SU-DHL-6 (cell line): ENCODE measurements at regions not wholly inside any gene's neighbourhood (a gene's known extent, or its start where the extent isn't known, plus 50 kb on each side); places are given as distances from the start of the nearest gene placed in this dataset.

Experiments
- H2AFZ ChIP-seq: fragments of 200-600 bp; sonication (generic); 2 replicates; pipeline ENCODE4 v1.6.1; 2014; ENCODE audit warnings: low read depth, mild to moderate bottlenecking, moderate library complexity, mixed read lengths, antibody characterized with exemption, low read length; ENCODE audit not compliant: severe bottlenecking
- H3F3A ChIP-seq: fragments of 200-600 bp; shearing (Covaris generic); 2 replicates; pipeline ENCODE4 v1.6.0; 2016; ENCODE audit warnings: antibody characterized with exemption, mild to moderate bottlenecking; ENCODE audit not compliant: insufficient read depth
- H3K27ac ChIP-seq: fragments of 200-600 bp; sonication (generic); 2 replicates; pipeline ENCODE4 v1.5.1; 2016; ENCODE audit warnings: low read depth, mild to moderate bottlenecking, low read length, moderate library complexity, mixed read lengths
- H3K27me3 ChIP-seq: fragments of 200-600 bp; sonication (generic), shearing (Covaris generic); 2 replicates; pipeline ENCODE4 v1.6.0; 2014; ENCODE audit warnings: mild to moderate bottlenecking, low read length
- H3K36me3 ChIP-seq: fragments of 200-600 bp; sonication (generic); 2 replicates; pipeline ENCODE4 v1.6.1; 2014; ENCODE audit warnings: mild to moderate bottlenecking, low read length, mixed read lengths
- H3K4me2 ChIP-seq: fragments of 300-600, 200-600 bp; shearing (Covaris generic), sonication (generic); 2 replicates; pipeline ENCODE4 v1.6.0; 2014; ENCODE audit warnings: low read length, low read depth, mild to moderate bottlenecking; ENCODE audit not compliant: poor library complexity, severe bottlenecking
- H3K4me3 ChIP-seq: fragments of 200-600 bp; sonication (generic); 2 replicates; pipeline ENCODE4 v1.5.1; 2014; ENCODE audit warnings: antibody characterized with exemption, low read length, mild to moderate bottlenecking, mixed read lengths; ENCODE audit not compliant: insufficient read depth, poor library complexity, severe bottlenecking
- H3K79me2 ChIP-seq: fragments of 200-600 bp; sonication (generic); 2 replicates; pipeline ENCODE4 v1.6.1; 2014; ENCODE audit warnings: mild to moderate bottlenecking, low read length, moderate library complexity; ENCODE audit not compliant: insufficient read depth
- H3K9ac ChIP-seq: fragments of 200-600 bp; sonication (generic); 2 replicates; pipeline ENCODE4 v1.7.0; 2014; ENCODE audit warnings: mild to moderate bottlenecking, low read length
- H3K9me2 ChIP-seq: fragments of 200-600 bp; sonication (generic); replicated peaks from 2 replicates; pipeline ENCODE4 v1.6.1; 2014; ENCODE audit warnings: low read length; ENCODE audit not compliant: insufficient read depth
- H3K9me3 ChIP-seq: fragments of 200-600 bp; sonication (generic); 2 replicates; pipeline ENCODE4 v1.6.1; 2014; ENCODE audit warnings: low read length, mixed read lengths; ENCODE audit not compliant: insufficient read depth
- H4K20me1 ChIP-seq: fragments of 200-600 bp; sonication (generic); 2 replicates; pipeline ENCODE4 v1.6.1; 2014; ENCODE audit warnings: low read depth, mild to moderate bottlenecking, antibody characterized with exemption, low read length, moderate library complexity, mixed read lengths
- EZH2phosphoT487 ChIP-seq: fragments of 200-600 bp; sonication (generic), shearing (Covaris generic); conservative IDR thresholded peaks from 2 replicates; pipeline ENCODE4 v1.6.1; 2018; ENCODE audit warnings: mild to moderate bottlenecking, antibody characterized with exemption, low read length, moderate library complexity, mixed read lengths
- TF ChIP-seq, protein P1 (sequence below): fragments of 200-600 bp; sonication (generic); IDR thresholded peaks from one replicate; pipeline ENCODE4 v1.5.1; 2017; ENCODE audit warnings: antibody characterized with exemption, mild to moderate bottlenecking, low read length, moderate library complexity; ENCODE audit not compliant: insufficient read depth, poor library complexity, severe bottlenecking

DNA sequence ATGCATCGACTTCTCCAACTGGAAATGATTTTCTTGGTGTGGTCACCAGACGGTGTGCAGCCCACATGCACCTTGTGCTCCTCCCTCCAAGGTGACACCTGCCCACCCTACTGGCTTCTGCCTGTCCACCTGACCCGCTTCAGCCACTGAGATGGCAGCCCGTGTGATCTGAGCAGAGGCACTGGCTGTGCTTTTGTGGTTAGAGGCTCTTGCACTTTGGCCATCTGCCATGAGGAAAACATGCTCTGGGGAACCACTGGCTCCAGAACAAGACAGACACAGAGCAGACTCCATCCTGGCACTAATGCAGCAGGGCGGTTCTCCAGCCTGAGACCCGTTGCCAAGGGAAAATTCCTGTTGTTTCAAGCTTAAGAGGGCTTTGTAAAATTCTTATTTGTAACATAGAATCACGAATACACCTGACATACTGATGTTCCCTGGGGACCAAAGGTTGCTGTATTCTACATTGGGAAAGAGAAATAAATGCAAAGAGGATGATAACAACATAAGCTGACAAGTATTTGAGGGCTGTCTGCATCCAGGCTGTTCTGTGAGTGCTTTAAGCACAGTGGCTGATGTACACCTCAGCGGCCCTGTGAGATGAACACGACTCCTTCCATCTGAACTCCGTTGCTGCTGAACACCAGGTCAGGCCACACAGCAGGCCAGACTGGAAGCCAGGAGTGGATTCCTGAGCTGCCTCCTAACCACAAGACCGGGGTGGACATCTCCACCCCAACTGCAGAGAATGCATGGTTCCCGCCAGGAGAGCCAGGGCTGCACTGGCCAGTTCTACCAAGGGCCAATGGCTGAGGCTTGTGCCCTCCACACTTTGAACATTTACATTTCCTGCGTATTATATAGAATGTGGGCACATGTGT lies 820.4 kb downstream of the GALR1 start:
- no peaks in the 10 kb centered on the region for H3K36me3 ChIP-seq
- H3K9me2 ChIP-seq = no peaks in the 10 kb centered on the region
- TF ChIP-seq, protein P1, sequence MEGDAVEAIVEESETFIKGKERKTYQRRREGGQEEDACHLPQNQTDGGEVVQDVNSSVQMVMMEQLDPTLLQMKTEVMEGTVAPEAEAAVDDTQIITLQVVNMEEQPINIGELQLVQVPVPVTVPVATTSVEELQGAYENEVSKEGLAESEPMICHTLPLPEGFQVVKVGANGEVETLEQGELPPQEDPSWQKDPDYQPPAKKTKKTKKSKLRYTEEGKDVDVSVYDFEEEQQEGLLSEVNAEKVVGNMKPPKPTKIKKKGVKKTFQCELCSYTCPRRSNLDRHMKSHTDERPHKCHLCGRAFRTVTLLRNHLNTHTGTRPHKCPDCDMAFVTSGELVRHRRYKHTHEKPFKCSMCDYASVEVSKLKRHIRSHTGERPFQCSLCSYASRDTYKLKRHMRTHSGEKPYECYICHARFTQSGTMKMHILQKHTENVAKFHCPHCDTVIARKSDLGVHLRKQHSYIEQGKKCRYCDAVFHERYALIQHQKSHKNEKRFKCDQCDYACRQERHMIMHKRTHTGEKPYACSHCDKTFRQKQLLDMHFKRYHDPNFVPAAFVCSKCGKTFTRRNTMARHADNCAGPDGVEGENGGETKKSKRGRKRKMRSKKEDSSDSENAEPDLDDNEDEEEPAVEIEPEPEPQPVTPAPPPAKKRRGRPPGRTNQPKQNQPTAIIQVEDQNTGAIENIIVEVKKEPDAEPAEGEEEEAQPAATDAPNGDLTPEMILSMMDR = no peak
- TF ChIP-seq EZH2phosphoT487 = no peak
- H3F3A ChIP-seq = no peaks in the 10 kb centered on the region
- H3K4me2 ChIP-seq = no peak overlapping the region
- H2AFZ ChIP-seq = no peak overlapping the region
- no peak overlapping the region for H3K9ac ChIP-seq
- H3K4me3 ChIP-seq = no peak overlapping the region
- H3K9me3 ChIP-seq = no peaks in the 10 kb centered on the region
- no peaks in the 10 kb centered on the region for H4K20me1 ChIP-seq
- H3K79me2 ChIP-seq = no peaks in the 10 kb centered on the region
- H3K27ac ChIP-seq = no peak overlapping the region
- no peaks in the 10 kb centered on the region for H3K27me3 ChIP-seq

DNA sequence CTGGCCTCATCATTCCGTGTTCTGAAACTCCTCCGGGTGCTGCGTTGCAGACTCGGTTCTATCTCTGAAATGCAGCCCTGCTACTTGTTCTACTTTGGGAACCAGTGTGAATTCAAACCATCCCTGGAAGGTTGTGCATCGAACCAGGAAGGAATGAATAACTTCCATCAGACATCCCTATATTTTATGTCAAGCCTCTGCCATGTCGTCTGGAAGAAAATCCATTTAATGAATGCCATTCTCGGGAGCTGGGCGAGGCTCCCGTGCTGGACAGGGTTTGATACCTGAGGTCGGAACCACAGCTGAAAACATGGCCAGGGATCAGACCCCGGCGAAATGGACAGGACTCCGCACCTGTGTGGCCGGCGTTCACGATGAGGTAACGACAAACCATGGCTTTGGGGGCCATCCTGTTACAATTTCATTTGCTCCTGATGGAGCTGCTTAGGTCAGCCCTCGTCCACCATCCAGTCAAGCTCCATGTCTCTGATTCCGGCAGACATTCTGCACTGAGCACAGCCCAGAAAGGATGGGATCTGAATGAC lies 821.6 kb downstream of the GALR1 start:
- Histone ChIP-seq H3F3A (no peaks in the 10 kb centered on the region), H3K27me3 (no peaks in the 10 kb centered on the region), H2AFZ (no peak overlapping the region), H4K20me1 (no peaks in the 10 kb centered on the region), H3K79me2 (no peaks in the 10 kb centered on the region), H3K9me3 (no peaks in the 10 kb centered on the region), H3K27ac (no peak overlapping the region), H3K4me2 (no peak overlapping the region), H3K4me3 (no peak overlapping the region), H3K36me3 (no peaks in the 10 kb centered on the region), H3K9ac (no peak overlapping the region), H3K9me2 (no peaks in the 10 kb centered on the region)
- TF ChIP-seq EZH2phosphoT487 = no peak
- TF ChIP-seq, protein P1 = no peak

DNA sequence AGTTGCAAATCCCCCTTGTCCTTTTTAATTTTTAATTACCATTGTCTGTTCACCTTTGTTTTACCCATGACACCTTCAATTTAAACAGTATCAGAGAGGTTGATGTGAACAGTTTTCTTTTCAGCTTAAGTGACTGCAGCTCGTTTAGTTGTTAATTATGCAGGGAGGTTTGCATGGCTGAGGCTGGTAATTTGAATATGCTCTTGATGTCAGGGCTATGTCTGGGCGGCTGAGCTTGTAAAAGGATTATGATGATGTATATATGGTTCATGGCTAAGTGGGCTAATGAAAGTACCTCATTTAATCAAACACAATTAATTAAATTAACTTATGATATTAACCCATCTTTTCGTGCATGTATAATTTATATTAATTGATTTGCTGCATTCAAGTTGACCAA lies 822.1 kb downstream of the GALR1 start:
- H3K27ac ChIP-seq = no peak overlapping the region
- H3F3A ChIP-seq = no peaks in the 10 kb centered on the region
- H3K9me3 ChIP-seq = no peaks in the 10 kb centered on the region
- no peaks in the 10 kb centered on the region for H3K36me3 ChIP-seq
- no peak overlapping the region for H3K4me3 ChIP-seq
- H3K9ac ChIP-seq = no peak overlapping the region
- H3K27me3 ChIP-seq = no peaks in the 10 kb centered on the region
- H3K9me2 ChIP-seq = no peaks in the 10 kb centered on the region
- H3K4me2 ChIP-seq = no peak overlapping the region
- H4K20me1 ChIP-seq = no peaks in the 10 kb centered on the region
- H3K79me2 ChIP-seq = no peaks in the 10 kb centered on the region
- no peak overlapping the region for H2AFZ ChIP-seq
- TF ChIP-seq, protein P1 = no peak
- no peak for TF ChIP-seq EZH2phosphoT487
